ENCODE measurements at regions not wholly inside any gene's neighbourhood (a gene's known extent, or its start where the extent isn't known, plus 50 kb on each side); places are given as distances from the start of the nearest gene placed in this dataset.
"Not testable (repeated sequence)": the region's sequence is repeated elsewhere in the genome, so short reads cannot be mapped to it uniquely, and the experiment has no call there.

DNA sequence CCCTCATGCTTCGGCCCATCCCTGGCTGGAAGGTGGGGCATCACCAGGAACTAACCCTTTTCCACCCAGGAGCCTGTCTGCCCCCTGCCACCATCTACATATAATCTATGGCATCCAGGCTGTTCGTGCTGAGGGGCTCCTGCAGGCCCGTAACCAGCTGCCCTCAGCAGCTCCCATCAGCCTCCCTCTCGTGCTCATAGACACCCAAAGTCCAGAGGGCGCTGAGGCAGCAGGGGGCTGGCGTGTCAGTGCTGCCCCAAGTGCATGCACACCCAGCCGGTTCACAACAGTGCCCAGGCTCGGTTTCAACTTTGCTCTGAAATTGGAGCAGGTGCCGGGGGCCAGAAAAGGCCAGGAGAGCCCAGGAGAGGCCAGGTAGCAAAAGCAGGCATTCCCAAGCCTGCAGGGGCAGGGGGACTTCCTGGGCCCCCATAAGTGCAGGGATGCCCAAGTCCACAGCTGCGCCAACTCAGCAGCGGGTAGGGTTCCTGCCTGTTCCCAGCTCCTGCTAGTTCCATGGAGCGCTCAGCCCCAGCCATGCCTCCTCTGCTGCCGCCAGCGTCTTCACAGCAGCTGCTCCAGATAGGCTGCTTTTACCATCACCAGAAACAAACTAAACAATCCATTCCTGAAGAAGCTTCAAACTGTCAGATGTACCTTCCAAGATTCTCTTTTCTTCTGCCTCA lies 558.2 kb upstream of the GNPDA2 start:
- no peak for TF ChIP-seq POLR2AphosphoS5 (IDR thresholded peaks at IDR 0.05)
- no peak for TF ChIP-seq POLR2A (IDR thresholded peaks at IDR 0.05; ENCODE audit: low read depth)
- no peak for TF ChIP-seq EP300 (IDR thresholded peaks at IDR 0.05)
- TF ChIP-seq, protein P1, sequence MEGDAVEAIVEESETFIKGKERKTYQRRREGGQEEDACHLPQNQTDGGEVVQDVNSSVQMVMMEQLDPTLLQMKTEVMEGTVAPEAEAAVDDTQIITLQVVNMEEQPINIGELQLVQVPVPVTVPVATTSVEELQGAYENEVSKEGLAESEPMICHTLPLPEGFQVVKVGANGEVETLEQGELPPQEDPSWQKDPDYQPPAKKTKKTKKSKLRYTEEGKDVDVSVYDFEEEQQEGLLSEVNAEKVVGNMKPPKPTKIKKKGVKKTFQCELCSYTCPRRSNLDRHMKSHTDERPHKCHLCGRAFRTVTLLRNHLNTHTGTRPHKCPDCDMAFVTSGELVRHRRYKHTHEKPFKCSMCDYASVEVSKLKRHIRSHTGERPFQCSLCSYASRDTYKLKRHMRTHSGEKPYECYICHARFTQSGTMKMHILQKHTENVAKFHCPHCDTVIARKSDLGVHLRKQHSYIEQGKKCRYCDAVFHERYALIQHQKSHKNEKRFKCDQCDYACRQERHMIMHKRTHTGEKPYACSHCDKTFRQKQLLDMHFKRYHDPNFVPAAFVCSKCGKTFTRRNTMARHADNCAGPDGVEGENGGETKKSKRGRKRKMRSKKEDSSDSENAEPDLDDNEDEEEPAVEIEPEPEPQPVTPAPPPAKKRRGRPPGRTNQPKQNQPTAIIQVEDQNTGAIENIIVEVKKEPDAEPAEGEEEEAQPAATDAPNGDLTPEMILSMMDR (IDR thresholded peaks at IDR 0.05) = no peak
- no peak for DNase-seq (ENCODE audit: extremely low spot score)
- Histone ChIP-seq H3K9me3 (no peaks in the 10 kb centered on the region), H3K27ac (replicated peaks in 1 of 4) (no peak overlapping the region), H3K4me1 (no peaks in the 10 kb centered on the region), H3K27me3 (no peaks in the 10 kb centered on the region), H3K4me3 (no peak overlapping the region), H3K36me3 (no peaks in the 10 kb centered on the region)
- WGBS = 89% methylated on average over 12 of the region's 14 CpGs
- intact Hi-C loops (cut with DNase I) = no loop called here

DNA sequence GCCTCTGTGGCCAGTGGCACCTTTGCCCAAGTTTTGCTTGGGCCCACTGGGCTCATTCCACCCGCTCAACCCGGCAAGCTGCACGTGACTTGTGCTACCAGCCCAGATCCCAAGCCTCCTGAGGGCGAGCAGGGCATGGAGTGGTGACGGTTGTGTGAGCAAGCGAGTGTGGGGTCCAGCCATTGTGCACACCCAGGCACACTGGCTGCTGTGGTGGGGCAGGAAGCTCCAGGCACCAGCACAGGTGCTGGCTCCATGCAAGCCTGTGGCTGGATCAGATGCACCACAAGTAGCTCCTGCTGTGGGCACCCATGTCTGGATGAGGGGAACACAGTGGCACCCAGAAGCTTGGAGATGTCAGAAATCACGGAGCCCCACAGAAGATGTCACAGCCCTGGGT lies 557.0 kb upstream of the GNPDA2 start:
- no peak for TF ChIP-seq EP300 (IDR thresholded peaks at IDR 0.05)
- no peak for TF ChIP-seq POLR2A (IDR thresholded peaks at IDR 0.05; ENCODE audit: low read depth)
- TF ChIP-seq POLR2AphosphoS5 (IDR thresholded peaks at IDR 0.05) = no peak
- TF ChIP-seq, protein P1 (IDR thresholded peaks at IDR 0.05) = no peak
- Histone ChIP-seq H3K4me1 (no peaks in the 10 kb centered on the region), H3K27me3 (no peaks in the 10 kb centered on the region), H3K27ac (replicated peaks in 1 of 4) (no peak overlapping the region), H3K9me3 (no peaks in the 10 kb centered on the region), H3K4me3 (no peak overlapping the region), H3K36me3 (no peaks in the 10 kb centered on the region)
- DNase-seq (ENCODE audit: extremely low spot score) = no peak
- intact Hi-C loops (cut with DNase I) = no loop called here
- 65% methylated on average over 7 of the region's 7 CpGs for WGBS

DNA sequence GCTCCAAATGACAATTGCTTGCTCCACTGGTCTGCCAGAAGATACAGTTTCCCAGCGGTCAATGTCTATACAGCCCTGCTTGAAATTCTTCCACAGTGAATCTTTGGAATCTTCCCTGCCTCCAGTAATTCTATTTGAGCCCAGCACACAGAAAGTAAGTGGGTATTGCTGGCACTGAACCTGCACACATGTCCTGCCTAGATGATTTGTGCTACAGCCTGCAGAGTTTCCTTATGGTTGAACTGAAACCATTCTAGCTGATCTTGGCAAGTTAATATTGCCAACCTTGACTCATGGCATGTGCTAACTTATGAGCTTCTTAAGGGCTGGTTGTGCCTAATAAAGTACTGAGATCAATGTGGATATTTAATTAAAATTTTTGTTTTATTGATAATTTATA lies 553.8 kb upstream of the GNPDA2 start:
- TF ChIP-seq POLR2A (IDR thresholded peaks at IDR 0.05; ENCODE audit: low read depth) (no peak), POLR2AphosphoS5 (IDR thresholded peaks at IDR 0.05) (no peak), EP300 (IDR thresholded peaks at IDR 0.05) (no peak)
- TF ChIP-seq, protein P1 (IDR thresholded peaks at IDR 0.05) = no peak
- H3K27me3 ChIP-seq = no peaks in the 10 kb centered on the region
- H3K36me3 ChIP-seq = no peaks in the 10 kb centered on the region
- no peaks in the 10 kb centered on the region for H3K9me3 ChIP-seq
- 76% methylated on average over 1 of the region's 1 CpG for WGBS
- no peak for DNase-seq (ENCODE audit: extremely low spot score)
- H3K27ac ChIP-seq (replicated peaks in 1 of 4) = no peak overlapping the region
- no peak overlapping the region for H3K4me3 ChIP-seq
- H3K4me1 ChIP-seq = no peaks in the 10 kb centered on the region
- intact Hi-C loops (cut with DNase I) = no loop called here

DNA sequence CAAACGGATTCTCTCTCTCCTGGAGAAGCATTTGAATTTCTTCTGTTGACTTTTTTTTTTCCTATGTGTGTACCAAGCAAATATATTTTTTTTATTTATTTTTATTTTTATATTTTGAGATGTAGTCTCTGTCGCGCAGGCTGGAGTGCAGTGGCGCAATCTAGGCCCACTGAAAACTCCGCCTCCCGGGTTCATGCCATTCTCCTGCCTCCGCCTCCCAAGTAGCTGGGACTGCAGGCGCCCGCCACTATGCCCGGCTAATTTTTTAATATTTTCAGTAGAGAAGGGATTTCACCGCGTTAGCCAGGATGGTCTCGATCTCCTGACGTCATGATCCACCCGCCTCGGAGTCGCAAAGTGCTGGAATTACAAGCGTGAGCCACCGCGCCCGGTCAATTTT lies 549.5 kb upstream of the GNPDA2 start:
- 95% methylated on average over 21 of the region's 21 CpGs for WGBS
- H3K27me3 ChIP-seq = no peaks in the 10 kb centered on the region
- no peaks in the 10 kb centered on the region for H3K4me1 ChIP-seq
- no peak overlapping the region for H3K4me3 ChIP-seq
- TF ChIP-seq, protein P1 (IDR thresholded peaks at IDR 0.05) = no peak
- TF ChIP-seq EP300 (IDR thresholded peaks at IDR 0.05) = no peak
- DNase-seq (ENCODE audit: extremely low spot score) = no peak
- intact Hi-C loops (cut with DNase I) = no loop called here
- H3K9me3 ChIP-seq = no peaks in the 10 kb centered on the region
- H3K27ac ChIP-seq (replicated peaks in 1 of 4) = no peak overlapping the region
- H3K36me3 ChIP-seq = no peaks in the 10 kb centered on the region

DNA sequence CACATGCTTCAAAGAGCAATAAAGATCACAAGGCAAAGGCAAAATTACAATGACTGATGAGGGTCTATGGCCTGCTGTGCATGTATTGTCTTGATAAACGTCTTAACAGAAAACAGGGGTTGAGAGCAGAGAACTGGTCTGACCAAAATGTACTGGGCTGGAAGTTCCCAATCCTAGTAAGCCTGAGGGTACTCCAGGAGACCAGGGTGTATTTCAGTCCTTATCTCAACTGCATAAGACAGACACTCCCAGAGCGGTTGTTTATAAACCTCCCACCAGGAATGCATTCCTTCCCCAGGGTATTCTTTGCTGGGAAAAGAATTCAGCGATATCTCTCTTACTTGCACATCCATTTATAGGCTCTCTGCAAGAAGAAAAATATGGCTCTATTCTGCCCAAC lies 521.8 kb upstream of the GNPDA2 start:
- 81% methylated on average over 3 of the region's 3 CpGs for WGBS

More for the DNA sequence above, 521.8 kb upstream of the GNPDA2 start:
- H3K27me3 ChIP-seq; DNase-seq (ENCODE audit: extremely low spot score); intact Hi-C loops (cut with DNase I); H3K4me3 ChIP-seq; H3K9me3 ChIP-seq; H3K27ac ChIP-seq (replicated peaks in 1 of 4); H3K4me1 ChIP-seq; H3K36me3 ChIP-seq: not testable (repeated sequence)
